ENCODE measurements at regions not wholly inside any gene's neighbourhood (a gene's known extent, or its start where the extent isn't known, plus 50 kb on each side); places are given as distances from the start of the nearest gene placed in this dataset.

DNA sequence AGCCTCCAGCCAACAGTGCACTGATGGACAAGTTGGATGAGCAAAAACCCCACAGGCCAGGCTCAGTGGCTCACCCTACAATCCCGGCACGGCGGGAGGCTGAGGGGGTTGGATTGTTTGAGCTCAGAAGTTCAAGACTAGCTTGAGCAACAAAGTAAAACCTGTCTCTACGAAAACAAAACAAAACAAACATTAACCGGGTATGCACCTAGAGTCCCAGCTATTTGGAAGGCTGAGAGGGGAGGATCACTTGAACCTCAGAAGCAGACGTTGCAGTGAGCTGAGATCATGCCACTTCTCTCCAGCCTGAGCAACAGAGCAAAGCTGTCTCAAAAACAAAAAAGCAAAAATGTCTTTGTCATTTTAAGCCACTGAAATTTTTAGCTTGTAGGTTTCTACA lies 55.1 kb upstream of the DMRT1 start:
- intact Hi-C loops (cut with micrococcal nuclease; ENCODE audit: unreplicated experiment), result no loop called here
- TF ChIP-seq, protein P1, sequence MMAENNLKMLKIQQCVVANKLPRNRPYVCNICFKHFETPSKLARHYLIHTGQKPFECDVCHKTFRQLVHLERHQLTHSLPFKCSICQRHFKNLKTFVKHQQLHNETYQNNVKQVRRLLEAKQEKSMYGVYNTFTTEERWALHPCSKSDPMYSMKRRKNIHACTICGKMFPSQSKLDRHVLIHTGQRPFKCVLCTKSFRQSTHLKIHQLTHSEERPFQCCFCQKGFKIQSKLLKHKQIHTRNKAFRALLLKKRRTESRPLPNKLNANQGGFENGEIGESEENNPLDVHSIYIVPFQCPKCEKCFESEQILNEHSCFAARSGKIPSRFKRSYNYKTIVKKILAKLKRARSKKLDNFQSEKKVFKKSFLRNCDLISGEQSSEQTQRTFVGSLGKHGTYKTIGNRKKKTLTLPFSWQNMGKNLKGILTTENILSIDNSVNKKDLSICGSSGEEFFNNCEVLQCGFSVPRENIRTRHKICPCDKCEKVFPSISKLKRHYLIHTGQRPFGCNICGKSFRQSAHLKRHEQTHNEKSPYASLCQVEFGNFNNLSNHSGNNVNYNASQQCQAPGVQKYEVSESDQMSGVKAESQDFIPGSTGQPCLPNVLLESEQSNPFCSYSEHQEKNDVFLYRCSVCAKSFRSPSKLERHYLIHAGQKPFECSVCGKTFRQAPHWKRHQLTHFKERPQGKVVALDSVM (CRISPR knock-in tag; IDR thresholded peaks at IDR 0.05), result peak; percentile 58; the same call in 1 of the 2 replicates
- TF ChIP-seq DMAP1 (CRISPR knock-in tag; IDR thresholded peaks at IDR 0.05), result no peak
- Histone ChIP-seq H3K9me3 (ENCODE audit: low read length) (no peaks in the 10 kb centered on the region), H3K27ac (ENCODE audit: extremely low read length, insufficient read depth, low read length) (no peak overlapping the region), H3K36me3 (replicated peaks in 1 of 2; ENCODE audit: control insufficient read depth in 1 of 2, insufficient read depth in 2 of 2, low read length in 2 of 2) (no peaks in the 10 kb centered on the region), H3K27me3 (ENCODE audit: control insufficient read depth in 1 of 2, insufficient read depth in 2 of 2, low read length in 2 of 2) (no peaks in the 10 kb centered on the region), H3K79me2 (ENCODE audit: insufficient read depth, low read length) (no peaks in the 10 kb centered on the region), H4K20me1 (ENCODE audit: insufficient read depth, low read length) (no peaks in the 10 kb centered on the region), H2AFZ (ENCODE audit: low read length) (no peak overlapping the region), H3K4me2 (ENCODE audit: low read depth, low read length) (no peak overlapping the region; the same call in 1 of the 2 replicates), H3K4me1 (ENCODE audit: insufficient read depth, low read length) (peaks cover 13% of the 10 kb centered on the region), H3K9ac (ENCODE audit: insufficient read depth, low read depth, low read length) (no peak overlapping the region), H3K4me3 (replicated peaks in 1 of 3; ENCODE audit: insufficient read depth in 1 of 3, low read depth in 2 of 3, low read length in 3 of 3) (no peak overlapping the region)
- FAIRE-seq (peak; percentile 44), ATAC-seq (peak; percentile 76), DNase-seq (ENCODE audit: low spot score) (peak; percentile 21)
- BruUV-seq (replicated peaks), result no TSS peak
- CTCF ChIA-PET (ENCODE audit: low intra/inter-chr PET ratio, low total read pairs), result no interaction called here
- POLR2A ChIA-PET, result no interaction called here
- WGBS (ENCODE audit: low lambda C conversion rate), result 0% methylated on average over 6 of the region's 6 CpGs
- in situ Hi-C loops (cut with HindIII; ENCODE audit: extremely low pct_ligation_motif_present, low pct_unique_long_range_greater_than_20kb), result no loop called here

DNA sequence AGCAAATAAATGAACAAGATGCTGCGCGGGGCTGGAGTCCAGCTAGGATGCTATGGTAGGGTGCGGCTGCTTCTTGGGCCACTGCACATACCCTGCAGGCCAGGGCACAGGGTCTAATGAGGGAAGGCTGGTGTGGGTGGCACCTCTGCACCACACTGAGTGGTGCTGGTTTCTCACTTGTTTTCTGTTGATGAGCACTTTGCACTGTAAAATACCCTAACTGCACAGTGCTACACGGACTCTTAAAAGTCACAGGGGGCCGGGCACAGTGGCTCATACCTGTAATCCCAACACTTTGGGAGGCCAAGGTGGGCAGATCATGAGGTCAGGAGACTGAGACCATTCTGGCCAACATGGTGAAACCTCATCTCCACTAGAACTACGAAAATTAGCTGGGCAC lies 52.7 kb upstream of the DMRT1 start:
- BruUV-seq (replicated peaks), result no TSS peak
- 94% methylated on average over 5 of the region's 6 CpGs for WGBS (ENCODE audit: low lambda C conversion rate)
- no peaks in the 10 kb centered on the region for H3K27me3 ChIP-seq (ENCODE audit: control insufficient read depth in 1 of 2, insufficient read depth in 2 of 2, low read length in 2 of 2)
- H3K4me3 ChIP-seq (replicated peaks in 1 of 3; ENCODE audit: insufficient read depth in 1 of 3, low read depth in 2 of 3, low read length in 3 of 3), result no peak overlapping the region
- POLR2A ChIA-PET, result no interaction called here
- TF ChIP-seq HIVEP1 (CRISPR knock-in tag; IDR thresholded peaks at IDR 0.05) (no peak), ZEB1 (IDR thresholded peaks at IDR 0.05; ENCODE audit: insufficient replicate concordance, low read depth) (no peak), TGIF2 (CRISPR knock-in tag; IDR thresholded peaks at IDR 0.05) (no peak), ZNF546 (CRISPR knock-in tag; conservative IDR thresholded peaks at IDR 0.05) (no peak), SNAPC2 (CRISPR knock-in tag; IDR thresholded peaks at IDR 0.05) (no peak), MEF2D (CRISPR knock-in tag; IDR thresholded peaks at IDR 0.05) (no peak), ZNF317 (CRISPR knock-in tag; IDR thresholded peaks at IDR 0.05) (no peak), DMAP1 (CRISPR knock-in tag; IDR thresholded peaks at IDR 0.05) (no peak), PLRG1 (conservative IDR thresholded peaks at IDR 0.05) (no peak), ZFP41 (CRISPR knock-in tag; IDR thresholded peaks at IDR 0.05; ENCODE audit: borderline replicate concordance) (no peak), PHF20 (CRISPR knock-in tag; IDR thresholded peaks at IDR 0.05) (no peak), ZNF724P (CRISPR knock-in tag; IDR thresholded peaks at IDR 0.05; ENCODE audit: borderline replicate concordance) (no peak)
- TF ChIP-seq, protein P2, sequence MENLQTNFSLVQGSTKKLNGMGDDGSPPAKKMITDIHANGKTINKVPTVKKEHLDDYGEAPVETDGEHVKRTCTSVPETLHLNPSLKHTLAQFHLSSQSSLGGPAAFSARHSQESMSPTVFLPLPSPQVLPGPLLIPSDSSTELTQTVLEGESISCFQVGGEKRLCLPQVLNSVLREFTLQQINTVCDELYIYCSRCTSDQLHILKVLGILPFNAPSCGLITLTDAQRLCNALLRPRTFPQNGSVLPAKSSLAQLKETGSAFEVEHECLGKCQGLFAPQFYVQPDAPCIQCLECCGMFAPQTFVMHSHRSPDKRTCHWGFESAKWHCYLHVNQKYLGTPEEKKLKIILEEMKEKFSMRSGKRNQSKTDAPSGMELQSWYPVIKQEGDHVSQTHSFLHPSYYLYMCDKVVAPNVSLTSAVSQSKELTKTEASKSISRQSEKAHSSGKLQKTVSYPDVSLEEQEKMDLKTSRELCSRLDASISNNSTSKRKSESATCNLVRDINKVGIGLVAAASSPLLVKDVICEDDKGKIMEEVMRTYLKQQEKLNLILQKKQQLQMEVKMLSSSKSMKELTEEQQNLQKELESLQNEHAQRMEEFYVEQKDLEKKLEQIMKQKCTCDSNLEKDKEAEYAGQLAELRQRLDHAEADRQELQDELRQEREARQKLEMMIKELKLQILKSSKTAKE (CRISPR knock-in tag; IDR thresholded peaks at IDR 0.05; ENCODE audit: borderline replicate concordance), result no peak
- H3K9ac ChIP-seq (ENCODE audit: insufficient read depth, low read depth, low read length), result no peak overlapping the region
- intact Hi-C loops (cut with micrococcal nuclease; ENCODE audit: unreplicated experiment), result no loop called here
- H3K36me3 ChIP-seq (replicated peaks in 1 of 2; ENCODE audit: control insufficient read depth in 1 of 2, insufficient read depth in 2 of 2, low read length in 2 of 2), result no peaks in the 10 kb centered on the region
- no peak for ATAC-seq
- FAIRE-seq, result no peak
- in situ Hi-C loops (cut with HindIII; ENCODE audit: extremely low pct_ligation_motif_present, low pct_unique_long_range_greater_than_20kb), result no loop called here
- CTCF ChIA-PET (ENCODE audit: low intra/inter-chr PET ratio, low total read pairs), result no interaction called here
- no peak overlapping the region for H3K4me2 ChIP-seq (ENCODE audit: low read depth, low read length)
- H3K4me1 ChIP-seq (ENCODE audit: insufficient read depth, low read length), result peaks cover 30% of the 10 kb centered on the region
- no peaks in the 10 kb centered on the region for H3K79me2 ChIP-seq (ENCODE audit: insufficient read depth, low read length)
- DNase-seq (ENCODE audit: low spot score), result no peak
- H3K27ac ChIP-seq (ENCODE audit: extremely low read length, insufficient read depth, low read length), result no peak overlapping the region
- H2AFZ ChIP-seq (ENCODE audit: low read length), result no peak overlapping the region
- no peaks in the 10 kb centered on the region for H3K9me3 ChIP-seq (ENCODE audit: low read length)
- H4K20me1 ChIP-seq (ENCODE audit: insufficient read depth, low read length), result no peaks in the 10 kb centered on the region

Measured in HepG2 (cell line).